HEK293T (cell line): ENCODE measurements at regions not wholly inside any gene's neighbourhood (a gene's known extent, or its start where the extent isn't known, plus 50 kb on each side); places are given as distances from the start of the nearest gene placed in this dataset.

Experiments used
- CTCF ChIA-PET: fragments of 350-600 bp; formaldehyde crosslinking; extraction: SDS; loops from one replicate; lab custom pipeline; 2021; ENCODE audit warnings: antibody characterized with exemption, inconsistent platforms; lab: Yijun Ruan, JAX
- POLR2A ChIA-PET: fragments of 350-600 bp; formaldehyde crosslinking; extraction: SDS; loops from one replicate; lab custom pipeline; 2020; ENCODE audit warnings: antibody characterized with exemption, inconsistent platforms; lab: Yijun Ruan, JAX
- DNase-seq: peaks from one replicate; pipeline ENCODE4 v3.0.0; 2012; ENCODE audit warnings: mixed read lengths; ENCODE audit errors: extremely low spot score
- ARNT ChIP-seq: fragments of 450-650 bp; IDR thresholded peaks from 2 replicates; pipeline ENCODE4 v1.6.1; 2017; ENCODE audit warnings: mild to moderate bottlenecking
- BHLHE40 ChIP-seq: fragments of 450-650 bp; IDR thresholded peaks from 2 replicates; pipeline ENCODE4 v1.6.1; 2016; ENCODE audit warnings: mild to moderate bottlenecking, moderate library complexity, borderline replicate concordance
- CTBP1 ChIP-seq: fragments of 450-650 bp; IDR thresholded peaks from 2 replicates; pipeline ENCODE4 v1.6.1; 2016; ENCODE audit warnings: borderline replicate concordance
- ELF4 ChIP-seq: fragments of 450-650 bp; IDR thresholded peaks from 2 replicates; pipeline ENCODE4 v1.6.1; 2017; ENCODE audit warnings: antibody characterized with exemption
- FOXA1 ChIP-seq: fragments of 450-650 bp; IDR thresholded peaks from 2 replicates; pipeline ENCODE4 v1.6.1; 2016; ENCODE audit warnings: mild to moderate bottlenecking
- FOXK2 ChIP-seq: fragments of 450-650 bp; IDR thresholded peaks from 2 replicates; pipeline ENCODE4 v1.6.1; 2016; ENCODE audit warnings: mild to moderate bottlenecking
- FOXM1 ChIP-seq: fragments of 450-650 bp; IDR thresholded peaks from 2 replicates; pipeline ENCODE4 v1.6.1; 2017; ENCODE audit warnings: mild to moderate bottlenecking, borderline replicate concordance
- HDGF ChIP-seq: fragments of 450-650 bp; IDR thresholded peaks from 2 replicates; pipeline ENCODE4 v1.6.1; 2017; ENCODE audit warnings: antibody characterized with exemption, borderline replicate concordance
- L3MBTL2 ChIP-seq: fragments of 450-650 bp; conservative IDR thresholded peaks from 2 replicates; pipeline ENCODE4 v1.6.1; 2016; ENCODE audit warnings: mild to moderate bottlenecking
- LEF1 ChIP-seq: fragments of 450-650 bp; IDR thresholded peaks from 2 replicates; pipeline ENCODE4 v1.6.1; 2017; ENCODE audit warnings: mild to moderate bottlenecking, borderline replicate concordance
- NFRKB ChIP-seq: fragments of 450-650 bp; IDR thresholded peaks from 2 replicates; pipeline ENCODE4 v1.6.1; 2016; ENCODE audit warnings: mild to moderate bottlenecking, moderate library complexity
- SP1 ChIP-seq: fragments of 450-650 bp; IDR thresholded peaks from 2 replicates; pipeline ENCODE4 v1.6.1; 2017
- SUZ12 ChIP-seq: fragments of 450-650 bp; IDR thresholded peaks from 2 replicates; pipeline ENCODE4 v1.6.1; 2016; ENCODE audit warnings: mild to moderate bottlenecking
- TARDBP ChIP-seq: fragments of 450-650 bp; IDR thresholded peaks from 2 replicates; pipeline ENCODE4 v1.6.1; 2016
- ZNF384 ChIP-seq: fragments of 450-650 bp; IDR thresholded peaks from 2 replicates; pipeline ENCODE4 v1.6.1; 2016
- TF ChIP-seq, protein P1 (sequence below): fragments of 450-650 bp; IDR thresholded peaks from 2 replicates; pipeline ENCODE4 v1.6.1; 2016

DNA sequence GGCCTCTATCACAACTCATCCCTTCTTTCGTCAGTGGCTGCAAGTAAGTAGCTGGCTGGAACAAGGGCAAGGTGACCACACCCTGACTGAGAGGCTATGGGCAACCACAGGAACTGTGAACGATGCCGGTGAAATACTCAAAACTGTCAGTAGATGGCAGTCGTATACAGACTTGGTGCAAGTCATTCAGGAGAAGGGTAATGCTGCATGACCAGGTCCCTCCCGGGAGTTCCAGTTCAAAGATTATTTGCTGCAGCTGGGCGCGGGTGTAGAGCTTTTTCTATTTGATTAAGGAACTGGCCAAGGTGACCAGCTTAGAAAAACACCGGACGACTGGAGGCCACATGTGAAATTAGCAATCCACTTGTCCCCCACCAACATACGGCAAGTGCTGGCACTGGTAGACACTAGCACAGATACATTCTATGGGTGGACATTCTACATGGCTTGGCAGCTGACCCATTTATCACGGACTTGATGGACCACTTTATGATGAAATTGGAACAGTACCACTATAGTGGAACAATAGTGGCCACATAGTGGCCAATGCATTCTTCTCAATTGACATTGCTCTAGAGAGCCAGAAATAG, 726.6 kb downstream of the TRAM1L1 start:
- CTCF ChIA-PET = interaction anchor here (0.9 kb wide), 1 partner anchor 17 kb away, joined by 3 read pairs; no protein-coding TSS in a partner anchor

DNA sequence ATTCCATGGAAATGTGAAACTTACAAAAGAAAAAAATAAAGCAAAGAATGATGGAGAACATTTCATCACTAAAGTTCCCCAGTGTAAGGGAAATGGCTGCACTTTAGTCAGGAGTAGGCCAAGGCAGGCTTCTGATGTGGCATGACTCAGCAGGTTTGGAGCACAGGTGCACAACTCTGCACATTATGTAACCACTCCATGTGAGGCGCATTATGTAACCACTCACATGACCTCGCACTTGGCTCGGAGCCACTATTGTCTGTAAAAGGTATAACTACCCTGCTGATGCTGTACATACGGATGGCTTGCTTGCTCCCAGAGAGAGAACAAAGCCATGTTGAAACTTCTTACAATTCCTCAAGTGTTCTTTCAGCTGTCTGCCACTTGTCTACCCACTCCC, 727.6 kb downstream of the TRAM1L1 start:
- ChIA-PET POLR2A (no interaction called here), CTCF (no interaction called here)
- TF ChIP-seq ZNF384 = no peak
- TF ChIP-seq L3MBTL2 = no peak
- TF ChIP-seq FOXA1 = no peak
- TF ChIP-seq NFRKB = no peak
- no peak for TF ChIP-seq FOXM1
- TF ChIP-seq CTBP1 = no peak
- no peak for TF ChIP-seq SP1
- no peak for TF ChIP-seq SUZ12
- TF ChIP-seq TARDBP = no peak
- TF ChIP-seq ARNT = no peak
- TF ChIP-seq FOXK2 = no peak
- no peak for TF ChIP-seq BHLHE40
- TF ChIP-seq, protein P1, sequence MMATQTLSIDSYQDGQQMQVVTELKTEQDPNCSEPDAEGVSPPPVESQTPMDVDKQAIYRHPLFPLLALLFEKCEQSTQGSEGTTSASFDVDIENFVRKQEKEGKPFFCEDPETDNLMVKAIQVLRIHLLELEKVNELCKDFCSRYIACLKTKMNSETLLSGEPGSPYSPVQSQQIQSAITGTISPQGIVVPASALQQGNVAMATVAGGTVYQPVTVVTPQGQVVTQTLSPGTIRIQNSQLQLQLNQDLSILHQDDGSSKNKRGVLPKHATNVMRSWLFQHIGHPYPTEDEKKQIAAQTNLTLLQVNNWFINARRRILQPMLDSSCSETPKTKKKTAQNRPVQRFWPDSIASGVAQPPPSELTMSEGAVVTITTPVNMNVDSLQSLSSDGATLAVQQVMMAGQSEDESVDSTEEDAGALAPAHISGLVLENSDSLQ = no peak
- no peak for TF ChIP-seq ELF4
- TF ChIP-seq HDGF = no peak
- no peak for TF ChIP-seq LEF1
- no peak for DNase-seq

More for the DNA sequence above, 726.6 kb downstream of the TRAM1L1 start:
- TF ChIP-seq BHLHE40 (no peak), ARNT (no peak), SUZ12 (no peak), SP1 (no peak), FOXK2 (no peak), FOXM1 (no peak)
- peak; percentile 60 for DNase-seq
- POLR2A ChIA-PET = no interaction called here

DNA sequence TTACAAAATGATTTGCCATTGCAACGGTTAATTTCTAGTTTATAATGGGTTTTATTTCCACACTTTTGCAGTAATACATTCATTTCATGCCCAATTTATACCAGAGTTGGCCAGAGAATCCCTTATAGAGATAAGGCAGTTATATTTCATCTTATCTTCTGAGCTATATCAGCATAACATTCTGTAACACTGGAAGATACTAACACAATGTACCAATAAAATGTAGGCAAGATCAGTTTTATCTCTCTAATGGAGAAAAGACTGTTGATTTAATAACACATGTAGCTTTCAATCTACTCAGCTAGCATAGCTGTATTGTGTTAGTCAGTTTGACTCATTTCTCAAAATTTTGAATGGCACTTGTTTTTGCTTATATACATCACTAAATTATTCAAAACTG, 738.6 kb downstream of the TRAM1L1 start:
- TF ChIP-seq FOXA1 (no peak), ZNF384 (no peak)
- no peak for DNase-seq
- ChIA-PET POLR2A (no interaction called here), CTCF (no interaction called here)

DNA sequence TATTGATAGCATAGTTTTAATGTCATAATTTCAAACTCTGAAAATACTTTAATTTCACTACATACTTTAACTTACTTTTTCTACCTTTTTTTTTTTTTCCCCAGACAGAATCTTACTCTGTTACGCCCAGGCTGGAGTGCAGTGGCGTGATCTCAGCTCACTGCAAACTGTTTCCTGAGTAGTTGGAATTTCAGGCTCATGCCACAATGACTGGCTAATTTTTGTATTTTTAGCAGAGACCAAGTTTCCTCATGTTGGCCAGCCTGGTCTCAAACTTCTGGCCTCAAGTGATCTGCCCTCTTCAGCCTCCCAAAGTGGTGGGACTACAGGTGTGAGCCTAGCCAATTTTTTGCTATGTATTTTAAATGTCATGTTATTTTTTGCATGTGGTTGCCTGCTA, 741.6 kb downstream of the TRAM1L1 start:
- ChIA-PET CTCF (no interaction called here), POLR2A (no interaction called here)
- TF ChIP-seq HDGF (no peak), TARDBP (no peak), BHLHE40 (no peak), SP1 (no peak), FOXM1 (no peak), LEF1 (no peak), ARNT (no peak), FOXA1 (no peak), ELF4 (no peak), SUZ12 (no peak), NFRKB (no peak), CTBP1 (no peak), L3MBTL2 (no peak), FOXK2 (no peak), ZNF384 (no peak)
- TF ChIP-seq, protein P1 = no peak
- no peak for DNase-seq

DNA sequence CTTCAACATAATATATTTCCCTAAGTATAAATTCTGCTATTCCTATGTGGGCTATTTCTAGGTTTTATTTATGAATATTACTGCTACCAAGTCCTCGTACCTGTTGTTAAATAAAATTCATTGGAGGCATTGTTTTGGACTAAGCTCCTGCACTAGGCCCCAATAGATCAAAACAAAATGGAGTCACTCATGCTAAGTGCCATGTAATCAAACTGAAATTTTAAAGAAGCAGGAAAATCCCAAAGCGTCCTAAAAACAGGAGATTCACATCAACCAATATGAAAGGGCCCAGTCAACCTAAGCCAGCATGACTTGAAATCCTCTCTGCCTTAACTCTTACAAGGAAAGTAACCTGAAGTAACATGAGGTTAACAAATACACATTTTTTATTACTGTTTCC, 743.2 kb downstream of the TRAM1L1 start:
- no peak for DNase-seq
- no peak for TF ChIP-seq CTBP1
- TF ChIP-seq BHLHE40 = no peak
- TF ChIP-seq SUZ12 = no peak
- TF ChIP-seq HDGF = no peak
- TF ChIP-seq, protein P1 = no peak
- ChIA-PET CTCF (no interaction called here), POLR2A (no interaction called here)

DNA sequence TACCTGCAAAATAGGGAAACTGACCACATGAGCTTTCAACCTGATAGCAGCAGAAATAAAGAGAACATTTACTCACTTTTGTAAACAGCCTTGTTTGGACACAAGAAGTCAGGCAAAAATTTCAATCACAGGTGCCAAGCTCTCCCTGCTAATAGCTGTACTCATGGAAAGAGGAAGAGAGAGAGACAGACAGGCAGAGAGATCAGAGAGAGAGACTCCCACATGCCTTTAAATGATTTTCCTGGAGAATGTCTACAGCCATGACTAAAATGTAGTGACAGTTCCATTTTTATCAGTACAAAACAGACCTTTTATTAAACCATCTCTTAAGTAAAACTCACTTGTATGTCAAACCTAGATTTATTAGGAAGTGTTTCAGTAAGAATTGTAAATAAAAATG, 752.9 kb downstream of the TRAM1L1 start:
- DNase-seq = no peak
- CTCF ChIA-PET = no interaction called here
- TF ChIP-seq ELF4 (no peak), FOXA1 (no peak), SUZ12 (no peak), HDGF (no peak), ARNT (no peak), ZNF384 (no peak), NFRKB (no peak), TARDBP (no peak), BHLHE40 (no peak), FOXK2 (no peak)
- POLR2A ChIA-PET = no interaction called here

DNA sequence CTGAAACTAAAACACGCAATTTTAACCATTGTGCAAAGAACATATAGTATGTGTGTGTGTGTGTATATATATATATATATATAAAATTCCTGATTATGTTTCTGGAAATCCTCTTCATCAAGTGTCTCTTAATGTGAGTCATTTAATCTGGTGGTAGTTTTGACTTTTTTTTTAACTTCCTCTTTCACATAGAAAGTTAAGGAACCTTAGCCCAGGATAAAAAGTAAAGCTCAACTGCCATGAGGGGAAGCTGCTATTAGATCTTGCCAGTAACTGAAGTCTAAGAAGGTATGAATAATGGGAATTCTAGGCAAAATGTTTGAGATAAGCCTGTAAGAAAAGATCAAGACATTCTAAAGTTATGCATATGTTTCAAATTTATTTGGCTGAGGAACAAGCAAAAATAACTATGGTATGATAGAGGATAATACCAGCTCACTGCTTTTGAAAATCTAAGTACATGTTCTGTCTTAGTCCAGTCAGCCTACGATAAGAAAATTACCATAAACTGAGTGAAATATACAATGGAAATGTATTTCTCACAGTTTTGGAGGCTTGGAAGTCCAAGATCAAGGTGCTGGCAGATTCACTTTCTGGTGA, 757.0 kb downstream of the TRAM1L1 start:
- TF ChIP-seq FOXM1 (no peak), ELF4 (no peak), FOXA1 (no peak), CTBP1 (no peak), ZNF384 (no peak), SP1 (no peak), HDGF (no peak), NFRKB (no peak), ARNT (no peak), TARDBP (no peak), SUZ12 (no peak), BHLHE40 (no peak), L3MBTL2 (no peak), LEF1 (no peak), FOXK2 (no peak)
- TF ChIP-seq, protein P1 = no peak
- no peak for DNase-seq
- CTCF ChIA-PET = no interaction called here
- POLR2A ChIA-PET = no interaction called here
